ENCODE measurements at regions not wholly inside any gene's neighbourhood (a gene's known extent, or its start where the extent isn't known, plus 50 kb on each side); places are given as distances from the start of the nearest gene placed in this dataset.

- TF ChIP-seq ZNF788 (CRISPR knock-in tag; IDR thresholded peaks at IDR 0.05; ENCODE audit: borderline replicate concordance) (no peak), ZNF790 (CRISPR knock-in tag; IDR thresholded peaks at IDR 0.05; ENCODE audit: borderline replicate concordance) (no peak), ZNF333 (CRISPR knock-in tag; IDR thresholded peaks at IDR 0.05; ENCODE audit: borderline replicate concordance) (no peak), ATF1 (CRISPR knock-in tag; IDR thresholded peaks at IDR 0.05) (no peak)
Measured at GRCh38 chr6:163915131-163915530, 500.6 kb downstream of the QKI start (continued).

- Histone ChIP-seq H3K36me3 (replicated peaks in 1 of 2; ENCODE audit: control insufficient read depth in 1 of 2, insufficient read depth in 2 of 2, low read length in 2 of 2) (no peaks in the 10 kb centered on the region), H3K27me3 (ENCODE audit: control insufficient read depth in 1 of 2, insufficient read depth in 2 of 2, low read length in 2 of 2) (peaks cover 0 to 2% of the 10 kb centered on the region in 2 experiments; a peak in 3 of 5 replicates), H3K4me2 (ENCODE audit: low read depth, low read length) (no peak overlapping the region), H3K9ac (ENCODE audit: insufficient read depth, low read depth, low read length) (no peak overlapping the region), H3K9me3 (ENCODE audit: low read length) (no peaks in the 10 kb centered on the region), H2AFZ (ENCODE audit: low read length) (no peak overlapping the region), H3K4me1 (ENCODE audit: insufficient read depth, low read length) (no peaks in the 10 kb centered on the region), H3K27ac (ENCODE audit: extremely low read length, insufficient read depth, low read length) (no peak overlapping the region), H4K20me1 (ENCODE audit: insufficient read depth, low read length) (no peaks in the 10 kb centered on the region), H3K4me3 (replicated peaks in 1 of 3; ENCODE audit: insufficient read depth in 1 of 3, low read depth in 2 of 3, low read length in 3 of 3) (no peak overlapping the region), H3K79me2 (ENCODE audit: insufficient read depth, low read length) (no peaks in the 10 kb centered on the region)
- WGBS (ENCODE audit: low lambda C conversion rate): 22% methylated on average over 9 of the region's 9 CpGs
- FAIRE-seq (no peak), DNase-seq (ENCODE audit: low spot score) (no peak), ATAC-seq (no peak)
- TF ChIP-seq ZNF441 (CRISPR knock-in tag; IDR thresholded peaks at IDR 0.05; ENCODE audit: borderline replicate concordance): no peak
- TF ChIP-seq GPBP1L1 (CRISPR knock-in tag; IDR thresholded peaks at IDR 0.05): no peak
- no peak for TF ChIP-seq TCF7 (IDR thresholded peaks at IDR 0.05; ENCODE audit: low read depth)
- TF ChIP-seq MAF1 (CRISPR knock-in tag; IDR thresholded peaks at IDR 0.05; ENCODE audit: borderline replicate concordance): no peak
- no peak for TF ChIP-seq MED8 (CRISPR knock-in tag; IDR thresholded peaks at IDR 0.05; ENCODE audit: insufficient replicate concordance)
- no peak for TF ChIP-seq ZNF7 (CRISPR knock-in tag; IDR thresholded peaks at IDR 0.05)
- TF ChIP-seq ZFP62 (CRISPR knock-in tag; IDR thresholded peaks at IDR 0.05): no peak
- no peak for TF ChIP-seq RNF2 (conservative IDR thresholded peaks at IDR 0.05; ENCODE audit: low read depth)
- TF ChIP-seq YEATS2 (CRISPR knock-in tag; IDR thresholded peaks at IDR 0.05; ENCODE audit: borderline replicate concordance): no peak
- no peak for TF ChIP-seq U2AF1 (optimal IDR thresholded peaks at IDR 0.05; ENCODE audit: low read depth, low read length)
- no peak for TF ChIP-seq GABPB1 (CRISPR knock-in tag; IDR thresholded peaks at IDR 0.05)
- TF ChIP-seq SKIL (CRISPR knock-in tag; IDR thresholded peaks at IDR 0.05; ENCODE audit: borderline replicate concordance): no peak
- no peak for TF ChIP-seq RXRA (CRISPR knock-in tag; IDR thresholded peaks at IDR 0.05)
- no TSS peak for BruUV-seq (replicated peaks)
- ChIA-PET CTCF (ENCODE audit: low intra/inter-chr PET ratio, low total read pairs) (no interaction called here), POLR2A (no interaction called here)
- in situ Hi-C loops (cut with HindIII; ENCODE audit: extremely low pct_ligation_motif_present, low pct_unique_long_range_greater_than_20kb) (no loop called here), intact Hi-C loops (cut with micrococcal nuclease; ENCODE audit: unreplicated experiment) (no loop called here)
Measured at GRCh38 chr6:163913045-163913444, 498.5 kb downstream of the QKI start.

All from HepG2 (cell line).